ENCODE measurements at regions not wholly inside any gene's neighbourhood (a gene's known extent, or its start where the extent isn't known, plus 50 kb on each side); places are given as distances from the start of the nearest gene placed in this dataset.

- H3K9me3 ChIP-seq (ENCODE audit: control insufficient read depth, low read length): no peaks in the 10 kb centered on the region
- H3K23ac ChIP-seq (ENCODE audit: low read length in 2 of 2): no peak overlapping the region
- H3K9ac ChIP-seq (ENCODE audit: low read length): no peak overlapping the region
- H3K14ac ChIP-seq (ENCODE audit: low read length in 2 of 2): no peak overlapping the region
- H3K18ac ChIP-seq (ENCODE audit: low read depth in 1 of 2, low read length in 2 of 2): no peak overlapping the region
- H2BK5ac ChIP-seq (ENCODE audit: low read depth, low read length, poor library complexity, severe bottlenecking): no peak overlapping the region
- H4K91ac ChIP-seq (ENCODE audit: low read length): no peak overlapping the region
- H2BK12ac ChIP-seq (ENCODE audit: low read length in 2 of 2): no peak overlapping the region
- 96% methylated on average over 5 of the region's 6 CpGs for WGBS
- H3K36me3 ChIP-seq (ENCODE audit: control insufficient read depth in 1 of 2, insufficient read depth in 2 of 2, low read depth in 1 of 2, low read length in 2 of 2): no peaks in the 10 kb centered on the region
- H4K8ac ChIP-seq (ENCODE audit: low read length): no peak overlapping the region
- no peak overlapping the region for H2AFZ ChIP-seq (ENCODE audit: low read depth, low read length)
- no peak overlapping the region for H3K4me3 ChIP-seq (ENCODE audit: insufficient read depth in 1 of 2, low read depth in 1 of 2, low read length in 2 of 2)
- H3K4me1 ChIP-seq (ENCODE audit: control insufficient read depth, insufficient read depth, low read depth, low read length): no peaks in the 10 kb centered on the region
- H3K4ac ChIP-seq (ENCODE audit: low read depth in 1 of 2, low read length in 2 of 2): no peak overlapping the region
- H2BK120ac ChIP-seq (ENCODE audit: low read depth, low read length): no peak overlapping the region
- H3K27ac ChIP-seq (ENCODE audit: low read length, poor library complexity, severe bottlenecking): no peak overlapping the region
- H2BK15ac ChIP-seq (ENCODE audit: low read depth, poor library complexity, severe bottlenecking): no peak overlapping the region
- H3K79me1 ChIP-seq (replicated peaks; ENCODE audit: low read length, poor library complexity, severe bottlenecking): no peaks in the 10 kb centered on the region
- no peak for DNase-seq
- peaks cover 22 to 39% of the 10 kb centered on the region in 2 experiments for H3K27me3 ChIP-seq (ENCODE audit: control insufficient read depth in 1 of 2, insufficient read depth in 1 of 2, low read length in 2 of 2)
- H2AK5ac ChIP-seq (ENCODE audit: low read length, severe bottlenecking): no peak overlapping the region
- H3K4me2 ChIP-seq (ENCODE audit: low read length, poor library complexity, severe bottlenecking): no peak overlapping the region
Observed at GRCh38 chr16:55046513-55046912, 115.8 kb downstream of the IRX5 start.

GRCh38 chr16:55046916-55047315 lies 116.3 kb downstream of the IRX5 start:
- Histone ChIP-seq H2BK15ac (ENCODE audit: low read depth, poor library complexity, severe bottlenecking) (no peak overlapping the region), H3K27ac (ENCODE audit: low read length, poor library complexity, severe bottlenecking) (no peak overlapping the region), H2BK12ac (ENCODE audit: low read length in 2 of 2) (no peak overlapping the region), H2AFZ (ENCODE audit: low read depth, low read length) (no peak overlapping the region), H3K4ac (ENCODE audit: low read depth in 1 of 2, low read length in 2 of 2) (no peak overlapping the region), H3K23ac (ENCODE audit: low read length in 2 of 2) (no peak overlapping the region), H3K14ac (ENCODE audit: low read length in 2 of 2) (no peak overlapping the region), H3K79me1 (replicated peaks; ENCODE audit: low read length, poor library complexity, severe bottlenecking) (no peaks in the 10 kb centered on the region), H3K18ac (ENCODE audit: low read depth in 1 of 2, low read length in 2 of 2) (no peak overlapping the region), H3K36me3 (ENCODE audit: control insufficient read depth in 1 of 2, insufficient read depth in 2 of 2, low read depth in 1 of 2, low read length in 2 of 2) (no peaks in the 10 kb centered on the region), H3K4me2 (ENCODE audit: low read length, poor library complexity, severe bottlenecking) (no peak overlapping the region), H4K91ac (ENCODE audit: low read length) (no peak overlapping the region), H3K27me3 (ENCODE audit: control insufficient read depth in 1 of 2, insufficient read depth in 1 of 2, low read length in 2 of 2) (peaks cover 22 to 39% of the 10 kb centered on the region in 2 experiments), H3K4me1 (ENCODE audit: control insufficient read depth, insufficient read depth, low read depth, low read length) (no peaks in the 10 kb centered on the region), H3K4me3 (ENCODE audit: insufficient read depth in 1 of 2, low read depth in 1 of 2, low read length in 2 of 2) (no peak overlapping the region), H2AK5ac (ENCODE audit: low read length, severe bottlenecking) (no peak overlapping the region), H3K9me3 (ENCODE audit: control insufficient read depth, low read length) (no peaks in the 10 kb centered on the region), H3K9ac (ENCODE audit: low read length) (no peak overlapping the region), H2BK5ac (ENCODE audit: low read depth, low read length, poor library complexity, severe bottlenecking) (no peak overlapping the region), H4K8ac (ENCODE audit: low read length) (no peak overlapping the region), H2BK120ac (ENCODE audit: low read depth, low read length) (no peak overlapping the region)
- no peak for DNase-seq
- 82% methylated on average over 4 of the region's 4 CpGs for WGBS

DNA sequence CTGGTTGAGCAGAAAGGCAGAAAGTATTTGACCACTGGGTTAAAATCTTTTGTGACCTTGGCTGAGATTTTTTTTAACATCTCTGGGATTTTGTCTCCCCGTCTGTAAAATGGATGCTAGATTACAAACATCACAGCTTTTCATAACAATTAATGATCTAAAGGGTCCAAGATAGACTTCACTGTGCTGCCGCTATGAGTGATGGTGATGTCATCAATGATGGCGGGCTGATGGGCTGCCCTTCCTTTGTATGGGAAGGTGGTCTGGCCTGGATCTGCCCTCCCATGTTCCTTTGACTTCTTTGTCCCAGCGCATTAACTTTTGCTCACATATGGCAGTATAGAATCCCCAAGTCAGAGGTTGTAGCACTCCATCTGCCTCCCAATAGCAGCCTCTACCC lies 116.7 kb downstream of the IRX5 start:
- Histone ChIP-seq H3K9me3 (ENCODE audit: control insufficient read depth, low read length) (no peaks in the 10 kb centered on the region), H2AFZ (ENCODE audit: low read depth, low read length) (no peak overlapping the region), H3K14ac (ENCODE audit: low read length in 2 of 2) (no peak overlapping the region), H3K4me2 (ENCODE audit: low read length, poor library complexity, severe bottlenecking) (no peak overlapping the region), H3K4me1 (ENCODE audit: control insufficient read depth, insufficient read depth, low read depth, low read length) (no peaks in the 10 kb centered on the region), H2BK5ac (ENCODE audit: low read depth, low read length, poor library complexity, severe bottlenecking) (no peak overlapping the region), H2BK12ac (ENCODE audit: low read length in 2 of 2) (no peak overlapping the region), H3K4ac (ENCODE audit: low read depth in 1 of 2, low read length in 2 of 2) (no peak overlapping the region), H4K91ac (ENCODE audit: low read length) (no peak overlapping the region), H3K36me3 (ENCODE audit: control insufficient read depth in 1 of 2, insufficient read depth in 2 of 2, low read depth in 1 of 2, low read length in 2 of 2) (no peaks in the 10 kb centered on the region), H3K23ac (ENCODE audit: low read length in 2 of 2) (no peak overlapping the region), H2BK15ac (ENCODE audit: low read depth, poor library complexity, severe bottlenecking) (no peak overlapping the region), H4K8ac (ENCODE audit: low read length) (no peak overlapping the region), H3K18ac (ENCODE audit: low read depth in 1 of 2, low read length in 2 of 2) (no peak overlapping the region), H3K4me3 (ENCODE audit: insufficient read depth in 1 of 2, low read depth in 1 of 2, low read length in 2 of 2) (no peak overlapping the region), H3K27me3 (ENCODE audit: control insufficient read depth in 1 of 2, insufficient read depth in 1 of 2, low read length in 2 of 2) (peaks cover 22 to 39% of the 10 kb centered on the region in 2 experiments), H2BK120ac (ENCODE audit: low read depth, low read length) (no peak overlapping the region), H3K9ac (ENCODE audit: low read length) (no peak overlapping the region), H2AK5ac (ENCODE audit: low read length, severe bottlenecking) (no peak overlapping the region), H3K79me1 (replicated peaks; ENCODE audit: low read length, poor library complexity, severe bottlenecking) (no peaks in the 10 kb centered on the region), H3K27ac (ENCODE audit: low read length, poor library complexity, severe bottlenecking) (no peak overlapping the region)
- no peak for DNase-seq
- WGBS: 86% methylated on average over 4 of the region's 4 CpGs

- Histone ChIP-seq H2AK5ac (ENCODE audit: low read length, severe bottlenecking) (no peak overlapping the region), H2BK5ac (ENCODE audit: low read depth, low read length, poor library complexity, severe bottlenecking) (no peak overlapping the region), H3K14ac (ENCODE audit: low read length in 2 of 2) (no peak overlapping the region), H2BK12ac (ENCODE audit: low read length in 2 of 2) (no peak overlapping the region), H3K4me2 (ENCODE audit: low read length, poor library complexity, severe bottlenecking) (no peak overlapping the region), H3K18ac (ENCODE audit: low read depth in 1 of 2, low read length in 2 of 2) (no peak overlapping the region), H2AFZ (ENCODE audit: low read depth, low read length) (no peak overlapping the region), H3K27me3 (ENCODE audit: control insufficient read depth in 1 of 2, insufficient read depth in 1 of 2, low read length in 2 of 2) (peaks cover 22 to 39% of the 10 kb centered on the region in 2 experiments), H2BK15ac (ENCODE audit: low read depth, poor library complexity, severe bottlenecking) (no peak overlapping the region), H3K27ac (ENCODE audit: low read length, poor library complexity, severe bottlenecking) (no peak overlapping the region), H3K4me3 (ENCODE audit: insufficient read depth in 1 of 2, low read depth in 1 of 2, low read length in 2 of 2) (no peak overlapping the region), H3K79me1 (replicated peaks; ENCODE audit: low read length, poor library complexity, severe bottlenecking) (no peaks in the 10 kb centered on the region), H2BK120ac (ENCODE audit: low read depth, low read length) (no peak overlapping the region), H3K23ac (ENCODE audit: low read length in 2 of 2) (no peak overlapping the region), H3K9ac (ENCODE audit: low read length) (no peak overlapping the region), H4K91ac (ENCODE audit: low read length) (no peak overlapping the region), H4K8ac (ENCODE audit: low read length) (no peak overlapping the region), H3K4ac (ENCODE audit: low read depth in 1 of 2, low read length in 2 of 2) (no peak overlapping the region), H3K36me3 (ENCODE audit: control insufficient read depth in 1 of 2, insufficient read depth in 2 of 2, low read depth in 1 of 2, low read length in 2 of 2) (no peaks in the 10 kb centered on the region), H3K4me1 (ENCODE audit: control insufficient read depth, insufficient read depth, low read depth, low read length) (no peaks in the 10 kb centered on the region), H3K9me3 (ENCODE audit: control insufficient read depth, low read length) (no peaks in the 10 kb centered on the region)
- WGBS: 77% methylated on average over 8 of the region's 8 CpGs
- DNase-seq: no peak
Observed at GRCh38 chr16:55047903-55048497, 117.3 kb downstream of the IRX5 start.
